DMS153 treated with DMSO at 0.1 percent for 48 hours (cell line): ENCODE measurements at regions not wholly inside any gene's neighbourhood (a gene's known extent, or its start where the extent isn't known, plus 50 kb on each side); places are given as distances from the start of the nearest gene placed in this dataset.

Experiments
- DNase-seq: peaks from one replicate; lab custom pipeline; 2025; ENCODE audit not compliant: unreplicated experiment; lab: John Stamatoyannopoulos, UW

DNA sequence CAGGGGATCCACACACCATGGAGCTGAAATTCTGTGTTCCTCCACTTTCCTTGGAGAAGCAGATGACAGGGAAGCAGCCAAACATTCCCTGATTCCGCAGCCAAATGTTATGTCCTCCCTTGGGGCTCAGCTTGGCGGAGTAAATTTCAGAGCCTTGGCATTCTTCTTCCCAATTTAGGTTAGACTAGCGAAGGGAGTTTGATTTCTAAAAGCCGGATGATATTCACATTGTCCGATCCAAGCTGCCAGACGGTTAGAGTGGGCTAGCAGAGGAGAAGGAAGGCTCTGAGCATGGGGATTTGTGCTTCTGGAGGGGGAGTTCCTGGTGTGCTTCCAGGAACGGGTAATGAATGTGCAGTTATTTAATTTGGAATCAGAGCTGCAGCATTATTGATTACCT lies 380.4 kb upstream of the EEF2KMT start:
- DNase-seq = no peak

DNA sequence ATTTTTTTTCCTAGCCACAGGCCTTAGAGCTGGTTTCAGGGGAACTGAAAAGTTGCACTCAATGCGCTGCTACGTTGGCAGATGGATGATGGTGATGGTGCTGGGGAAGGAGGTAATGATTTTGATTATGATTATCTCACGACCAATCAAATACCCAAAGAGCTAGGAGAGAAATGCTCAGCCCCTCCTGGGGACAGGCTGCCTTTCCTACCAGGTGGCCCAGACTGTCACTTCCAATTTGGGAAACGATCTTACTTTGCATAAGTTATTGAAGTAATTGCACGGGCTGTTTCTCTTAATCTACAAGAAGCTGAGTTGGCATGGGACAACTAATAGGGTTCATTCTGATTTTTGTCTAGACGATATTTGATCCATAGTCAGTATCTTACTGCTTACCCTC lies 379.7 kb upstream of the EEF2KMT start:
- DNase-seq = no peak

DNA sequence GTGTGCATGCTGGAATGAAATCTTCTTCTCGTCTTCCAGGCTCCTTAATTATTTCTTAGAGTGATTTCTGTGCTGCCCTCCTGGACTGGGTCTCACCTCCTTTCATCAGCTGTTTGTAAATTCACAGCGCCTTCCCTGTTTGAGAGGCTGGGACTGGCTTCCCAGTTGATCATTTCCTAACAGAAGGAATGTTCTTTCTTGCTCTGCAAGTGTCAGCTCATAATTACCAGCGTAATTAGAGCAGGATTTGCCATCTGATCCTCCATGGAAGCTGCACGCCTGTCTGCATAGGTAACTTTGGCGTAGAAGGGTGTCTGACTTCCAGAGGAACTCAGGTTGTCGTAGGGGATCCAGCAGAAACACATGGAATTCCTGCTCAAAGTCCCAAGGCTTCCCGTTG lies 375.0 kb upstream of the EEF2KMT start:
- no peak for DNase-seq

GRCh38 chr16:5468488-5468887 lies 370.9 kb upstream of the EEF2KMT start:
- no peak for DNase-seq

- no peak for DNase-seq
Observed at GRCh38 chr16:5467552-5467951, 370.0 kb upstream of the EEF2KMT start.

GRCh38 chr16:5466551-5466950 lies 369.0 kb upstream of the EEF2KMT start:
- no peak for DNase-seq

GRCh38 chr16:5465714-5466113 lies 368.1 kb upstream of the EEF2KMT start:
- no peak for DNase-seq

GRCh38 chr16:5463820-5464219 lies 366.2 kb upstream of the EEF2KMT start:
- DNase-seq = no peak

- DNase-seq = no peak
Observed at GRCh38 chr16:5461574-5461973, 364.0 kb upstream of the EEF2KMT start.

- DNase-seq = no peak
Observed at GRCh38 chr16:5461141-5461540, 363.5 kb upstream of the EEF2KMT start.

GRCh38 chr16:5460701-5461100 lies 363.1 kb upstream of the EEF2KMT start:
- DNase-seq = no peak

DNA sequence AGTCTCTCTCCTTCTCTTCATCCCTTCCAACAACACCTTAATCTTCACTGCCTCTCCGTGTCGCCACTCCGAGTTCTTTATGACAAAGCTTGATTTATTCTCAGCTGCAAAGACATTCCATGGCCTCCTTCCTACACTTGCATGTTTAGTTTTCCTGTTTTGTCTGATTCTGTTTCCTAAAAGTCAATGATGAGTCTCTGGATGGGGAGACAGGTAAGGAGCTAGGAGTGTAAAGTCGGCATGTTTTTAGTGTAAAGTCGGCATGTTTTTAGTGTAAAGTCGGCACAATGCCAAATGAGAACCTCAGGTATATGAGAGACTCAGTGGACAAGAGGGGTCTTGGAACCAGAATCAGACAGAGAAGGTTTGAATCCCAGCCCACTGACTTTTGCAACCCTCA lies 362.3 kb upstream of the EEF2KMT start:
- DNase-seq = no peak

DNA sequence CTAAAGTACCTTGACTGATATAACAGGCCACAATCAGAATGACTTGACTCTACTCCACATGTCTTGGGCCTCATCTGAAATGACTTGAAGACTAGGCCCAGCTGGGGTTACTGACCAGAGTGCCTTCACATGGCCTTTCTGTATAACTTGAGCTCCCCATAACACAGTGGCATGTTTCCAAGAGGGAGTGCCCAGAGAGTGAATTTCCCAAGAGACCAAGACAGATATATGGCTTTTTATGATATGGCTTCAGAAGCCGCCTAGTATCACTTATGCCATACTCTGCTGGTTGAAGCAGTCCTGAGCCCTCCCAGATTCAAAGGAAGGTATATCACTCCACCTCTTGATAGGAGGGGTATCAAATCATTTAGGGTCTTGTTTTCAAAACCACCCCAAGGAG lies 357.5 kb upstream of the EEF2KMT start:
- DNase-seq = no peak

GRCh38 chr16:5454349-5454748 lies 356.8 kb upstream of the EEF2KMT start:
- no peak for DNase-seq

GRCh38 chr16:5451641-5452040 lies 354.0 kb upstream of the EEF2KMT start:
- DNase-seq = no peak

- DNase-seq = no peak
Observed at GRCh38 chr16:5450409-5451104, 353.0 kb upstream of the EEF2KMT start.

DNA sequence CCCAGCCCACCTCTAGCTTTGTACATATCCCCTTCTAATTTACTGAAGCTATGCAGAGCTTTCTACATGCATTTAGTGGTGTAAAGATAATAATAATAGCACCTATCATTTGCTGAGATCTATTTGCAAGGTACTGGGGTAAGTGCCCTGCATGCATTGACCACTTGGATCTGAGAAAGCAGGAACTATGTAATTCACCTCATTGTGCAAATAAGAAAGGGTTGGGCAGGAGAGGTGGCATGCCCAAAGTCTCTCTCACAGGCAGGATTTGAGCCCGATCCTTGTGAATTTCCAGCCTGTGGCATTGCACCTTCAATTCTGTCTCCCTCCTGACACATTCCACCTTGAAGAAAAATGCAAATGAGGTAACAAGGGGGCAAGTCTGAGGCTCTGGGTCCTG lies 352.3 kb upstream of the EEF2KMT start:
- DNase-seq = no peak

DNA sequence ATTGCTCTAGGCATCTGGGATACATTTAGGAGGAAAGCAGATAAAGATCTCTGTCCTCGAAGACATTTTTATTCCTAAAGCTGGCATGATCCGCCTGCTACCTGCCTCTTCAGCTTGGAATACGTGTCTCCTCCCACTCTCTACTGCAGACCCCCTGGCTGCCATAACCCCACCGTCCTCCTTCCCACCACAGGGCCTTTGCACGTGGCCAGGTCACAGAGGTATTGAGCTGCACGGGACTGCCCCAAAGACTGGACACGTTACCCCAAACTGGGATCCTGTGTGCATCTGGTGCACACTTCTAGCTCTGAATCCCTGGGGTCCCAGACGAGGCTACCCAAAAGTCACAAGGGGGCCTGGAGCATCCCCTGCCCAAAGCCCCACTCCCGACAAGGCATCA lies 351.2 kb upstream of the EEF2KMT start:
- no peak for DNase-seq

- no peak for DNase-seq
Observed at GRCh38 chr16:5447734-5448133, 350.1 kb upstream of the EEF2KMT start.

DNA sequence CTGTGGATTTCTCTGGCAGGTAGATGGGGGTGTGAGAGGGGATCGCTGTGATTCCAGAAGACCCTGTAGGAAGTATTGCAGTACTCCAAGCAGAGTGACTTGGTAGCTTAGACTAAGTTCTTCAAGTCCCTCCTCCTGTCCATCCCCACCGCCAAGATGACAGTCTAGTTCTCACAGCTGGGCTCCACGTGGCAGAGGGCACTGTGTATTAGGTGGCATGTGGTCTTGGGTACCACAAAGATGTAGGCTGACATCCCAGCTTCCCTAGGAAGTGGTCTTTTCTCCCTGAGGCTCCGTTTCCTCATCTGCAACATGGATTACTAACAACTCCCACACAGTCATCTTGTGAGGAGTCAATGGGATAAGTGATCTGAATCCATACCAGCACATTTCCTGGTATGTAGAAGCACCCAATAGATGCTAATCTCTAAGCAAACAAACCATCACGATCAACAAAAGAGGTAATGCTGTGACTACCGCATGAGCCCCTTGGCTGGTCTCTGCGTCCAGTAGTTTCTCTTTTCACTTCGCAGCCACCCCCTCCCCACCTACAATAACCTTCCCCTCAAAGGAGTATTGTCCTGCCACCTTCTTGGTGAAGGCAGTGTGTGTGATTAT lies 349.1 kb upstream of the EEF2KMT start:
- DNase-seq = no peak

- no peak for DNase-seq
Observed at GRCh38 chr16:5444189-5444588, 346.6 kb upstream of the EEF2KMT start.

DNA sequence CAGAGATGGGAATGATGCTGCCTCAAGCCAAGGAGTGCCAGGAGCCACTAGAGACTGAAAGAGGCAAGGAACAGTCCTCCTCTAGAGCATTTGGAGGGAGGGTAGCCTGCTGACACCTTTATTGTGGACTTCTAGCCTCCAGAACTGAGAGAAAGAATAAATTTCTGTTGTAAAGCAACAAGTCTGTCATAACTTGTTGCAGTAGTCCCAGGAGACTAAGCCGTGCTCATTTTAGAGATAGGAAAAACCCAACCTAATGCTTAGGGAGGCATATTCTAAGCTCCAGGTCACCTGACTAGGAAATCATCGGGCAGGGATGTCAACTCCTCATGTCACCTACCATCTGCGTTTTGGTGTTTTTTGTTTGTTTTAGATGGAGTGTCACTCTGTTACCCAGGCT lies 345.4 kb upstream of the EEF2KMT start:
- no peak for DNase-seq

- DNase-seq = no peak
Observed at GRCh38 chr16:5442054-5442453, 344.5 kb upstream of the EEF2KMT start.
